Heart right ventricle (tissue), 16 donors: ENCODE measurements at regions not wholly inside any gene's neighbourhood (a gene's known extent, or its start where the extent isn't known, plus 50 kb on each side); places are given as distances from the start of the nearest gene placed in this dataset.
"Not testable (repeated sequence)": the region's sequence is repeated elsewhere in the genome, so short reads cannot be mapped to it uniquely, and the experiment has no call there.

Source experiments
- ATAC-seq, 8 donors: fragments of 200-7000 bp; cut with Tn5 transposase; one replicate each; pipeline ENCODE4 v1.9.1; 2020; ENCODE audit warnings: mild to moderate bottlenecking in 8 of 8, moderate library complexity in 8 of 8, moderate number of reproducible peaks in 1 of 8
- DNase-seq, 2 donors: peaks; one replicate each; pipeline ENCODE4 v3.0.0-alpha.2; 2020
- H3K27ac ChIP-seq, 10 donors: fragments of 200-600 bp; sonication (generic) in 2 of 10; one replicate each; pipeline versions ENCODE4 v1.5.0 to v1.8.0; 2020 to 2022; ENCODE audit warnings: mild to moderate bottlenecking in 3 of 10
- H3K27me3 ChIP-seq, 7 donors: fragments of 200-600 bp; one replicate each; pipeline ENCODE4 v1.8.0; 2021 to 2022; ENCODE audit warnings: mild to moderate bottlenecking in 2 of 7
- H3K36me3 ChIP-seq, 9 donors: fragments of 200-600 bp; sonication (generic) in 1 of 9; one replicate each; pipeline versions ENCODE4 v1.5.0 to v1.8.0; 2020 to 2022; ENCODE audit warnings: mild to moderate bottlenecking in 2 of 9
- H3K4me1 ChIP-seq, 9 donors: fragments of 200-600 bp; sonication (generic) in 1 of 9; one replicate each; pipeline versions ENCODE4 v1.5.0 to v1.8.0; 2020 to 2022; ENCODE audit warnings: mild to moderate bottlenecking in 4 of 9
- H3K4me3 ChIP-seq, 10 donors: fragments of 200-600 bp; sonication (generic) in 2 of 10; one replicate each; pipeline versions ENCODE4 v1.5.0 to v1.8.0; 2020 to 2022; ENCODE audit warnings: mild to moderate bottlenecking in 7 of 10, moderate library complexity in 2 of 10
- H3K9me3 ChIP-seq, 11 donors: fragments of 200-600 bp in 10 of 11; sonication (generic) in 2 of 11; one replicate each; pipeline versions ENCODE4 v1.5.0 to v1.8.0; 2013 to 2022; ENCODE audit warnings: mild to moderate bottlenecking in 2 of 11, control low read depth in 1 of 11, moderate library complexity in 1 of 11
- CTCF ChIP-seq, 9 donors: fragments of 200-600 bp; sonication (generic) in 2 of 9; IDR thresholded peaks; one replicate each; pipeline versions ENCODE4 v1.5.0 to v1.8.0; 2021 to 2022; ENCODE audit warnings: antibody characterized with exemption in 9 of 9, mild to moderate bottlenecking in 5 of 9, moderate library complexity in 1 of 9
- WGBS, 2 donors: extraction: QIAGEN DNeasy Blood & Tissue Kit; methylation state at CpG; one replicate each; pipeline ENCODE4 v1.1.7; 2013; ENCODE audit warnings: inconsistent platforms in 1 of 2; 5-methylcytosine and 5-hydroxymethylcytosine counted together
- intact Hi-C, 10 donors: fragments of 100-400 bp; cut with DNase I; formaldehyde crosslinking; loops; one replicate each; pipeline versions ENCODE4 v1.11.1 to v1.14.2; 2022
- donor health status: Arrhythmogenic right ventricular cardiomyopathy.
- donor health status: ischemic (EF 13 %, LVEDD 7.1; RV severe dilation, severe dysfunction).
- donor health status: healthy with polysubstance abuse.
- donor health status: DM: no; HTN: yes; CAD: no.
- donor health status: DM: no; HTN: no; CAD: no.
- donor health status: ischemic (EF 25% LVEDD 6.9; RV normal size, moderate dysfunction).
- donor health status: ischemic (EF 25% LVEDD 5.7; RV mildly dilated, moderate dysfunction).
- donor health status: healthy.
- donor health status: DM: yes; HTN: yes; CAD: no.
- donor health status: Ischemic cardiomyopathy.
- donor health status: ischemic (EF 35%, LVEDD 5.7; RV mildly dilated, moderate dysfunction).
- donor health status: nonischemic (EF 11% LVEDD 7.7; RV severe dilation, severe dysfunction).
- donor health status: DM: yes; HTN: yes; CAD: no.
- donor health status: PGD.
- donor health status: ischemic (EF 29% LVEDD 5.4; RV normal size, mild dysfunction).
- donor health status: nonischemic (EF 23%, LVEDD 6.1; RV moderate dilation, normal function).

DNA sequence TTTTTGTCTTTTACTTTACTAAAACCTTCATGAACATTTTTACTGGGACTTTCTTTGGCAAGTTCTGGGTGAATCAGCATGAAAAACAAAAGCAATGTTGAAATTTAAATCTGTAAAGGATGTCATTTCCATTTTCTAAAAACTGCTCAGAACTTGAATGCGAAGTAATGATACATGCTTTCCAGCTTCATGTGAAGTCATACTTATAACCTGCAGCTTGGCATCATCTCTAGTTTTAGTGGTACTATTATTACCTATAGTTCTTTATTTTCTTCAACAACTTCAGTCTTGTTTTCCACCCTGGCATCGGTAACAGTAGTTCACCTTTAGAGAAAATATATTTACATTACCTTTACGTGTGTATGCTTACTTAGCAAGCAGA lies 421.4 kb upstream of the DIPK2B start:
- Histone ChIP-seq H3K27ac (no peak overlapping the region), H3K36me3 (no peaks in the 10 kb centered on the region), H3K4me3 (no peak overlapping the region), H3K4me1 (no peaks in the 10 kb centered on the region), H3K9me3 (peaks cover 0 to 4% (median 0%) of the 10 kb centered on the region in 11 donors), H3K27me3 (peaks cover 0 to 29% (median 0%) of the 10 kb centered on the region in 7 donors)
- ATAC-seq (no peak), DNase-seq (no peak)
- TF ChIP-seq CTCF (IDR thresholded peaks at IDR 0.05): no peak
- 96 to 97% methylated on average over 3 of the region's 3 CpGs for WGBS, 2 donors
- intact Hi-C loops: no loop called here

DNA sequence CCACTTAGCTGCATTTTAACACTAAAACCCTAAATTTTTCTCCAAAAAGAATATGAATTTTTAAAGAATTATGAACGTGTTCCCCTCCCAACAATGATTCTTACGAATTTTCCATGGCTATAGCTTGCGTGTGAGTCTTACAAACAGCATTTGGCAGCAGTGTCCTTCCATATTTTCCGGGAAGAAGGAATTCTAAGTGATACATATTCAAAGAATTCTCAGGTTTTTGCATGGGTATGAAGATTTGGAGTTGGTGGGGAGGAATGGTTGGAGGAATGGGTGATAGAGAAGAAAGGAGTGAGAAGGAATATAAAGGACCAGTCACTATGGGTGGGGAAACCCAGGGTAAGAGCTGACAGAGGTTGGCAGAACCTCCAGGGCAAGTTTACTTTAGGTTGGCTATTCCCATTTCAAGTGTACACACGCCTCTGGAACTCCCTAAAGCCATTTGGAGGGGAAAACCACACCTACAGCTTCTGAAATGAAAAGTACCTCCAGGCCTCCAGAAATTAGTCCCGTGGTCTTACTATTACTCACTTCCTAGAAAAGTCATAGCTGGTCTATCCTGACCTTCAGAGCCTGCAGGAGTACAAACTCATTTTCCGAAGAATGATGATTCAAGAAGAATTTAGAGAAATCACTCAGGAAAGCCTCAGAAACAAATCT lies 420.8 kb upstream of the DIPK2B start:
- intact Hi-C loops: no loop called here
- 84 to 86% methylated on average over 7 of the region's 7 CpGs for WGBS, 2 donors
- peaks cover 0 to 29% (median 0%) of the 10 kb centered on the region in 7 donors for H3K27me3 ChIP-seq
- H3K9me3 ChIP-seq: peaks cover 0 to 4% (median 0%) of the 10 kb centered on the region in 11 donors
- no peak for TF ChIP-seq CTCF (IDR thresholded peaks at IDR 0.05)
- H3K27ac ChIP-seq: no peak overlapping the region
- no peak for DNase-seq
- H3K36me3 ChIP-seq: no peaks in the 10 kb centered on the region
- H3K4me3 ChIP-seq: no peak overlapping the region
- no peaks in the 10 kb centered on the region for H3K4me1 ChIP-seq
- no peak for ATAC-seq

DNA sequence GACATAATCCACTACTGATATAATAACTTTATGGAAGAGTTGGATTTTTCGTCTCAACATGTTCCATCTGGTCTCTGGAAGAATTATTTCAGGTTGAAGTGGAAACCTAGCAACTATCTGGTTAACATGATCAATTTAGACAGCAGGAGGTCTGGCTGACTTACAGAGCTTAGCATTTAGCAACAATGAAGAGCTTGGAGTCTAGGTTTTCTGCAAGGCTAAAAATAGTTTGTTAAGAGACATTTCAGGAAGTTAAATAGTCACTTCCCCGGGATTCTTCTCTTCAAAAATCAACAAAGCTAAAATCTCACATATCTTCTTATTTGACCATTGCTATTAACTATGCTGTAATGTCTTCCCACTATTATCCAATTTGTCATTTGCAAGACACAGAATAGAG lies 418.6 kb upstream of the DIPK2B start:
- WGBS, 2 donors: 23 to 29% methylated on average over 2 of the region's 2 CpGs
- ATAC-seq (no peak), DNase-seq (no peak)
- Histone ChIP-seq H3K4me3 (no peak overlapping the region), H3K27me3 (peaks cover 0 to 29% (median 0%) of the 10 kb centered on the region in 7 donors), H3K9me3 (peaks cover 0 to 12% (median 0%) of the 10 kb centered on the region in 11 donors), H3K4me1 (no peaks in the 10 kb centered on the region), H3K36me3 (no peaks in the 10 kb centered on the region), H3K27ac (no peak overlapping the region)
- no peak for TF ChIP-seq CTCF (IDR thresholded peaks at IDR 0.05)
- intact Hi-C loops: no loop called here

GRCh38 chrX:45615591-45615990 lies 414.9 kb upstream of the DIPK2B start:
- Histone ChIP-seq H3K9me3 (peaks cover 0 to 36% (median 0%) of the 10 kb centered on the region in 11 donors), H3K27me3 (peaks cover 0 to 19% (median 0%) of the 10 kb centered on the region in 7 donors)
- intact Hi-C loops, H3K4me1 ChIP-seq, H3K4me3 ChIP-seq, H3K36me3 ChIP-seq, H3K27ac ChIP-seq, ATAC-seq, DNase-seq: not testable (repeated sequence)
- 90 to 92% methylated on average over 8 of the region's 8 CpGs for WGBS, 2 donors

DNA sequence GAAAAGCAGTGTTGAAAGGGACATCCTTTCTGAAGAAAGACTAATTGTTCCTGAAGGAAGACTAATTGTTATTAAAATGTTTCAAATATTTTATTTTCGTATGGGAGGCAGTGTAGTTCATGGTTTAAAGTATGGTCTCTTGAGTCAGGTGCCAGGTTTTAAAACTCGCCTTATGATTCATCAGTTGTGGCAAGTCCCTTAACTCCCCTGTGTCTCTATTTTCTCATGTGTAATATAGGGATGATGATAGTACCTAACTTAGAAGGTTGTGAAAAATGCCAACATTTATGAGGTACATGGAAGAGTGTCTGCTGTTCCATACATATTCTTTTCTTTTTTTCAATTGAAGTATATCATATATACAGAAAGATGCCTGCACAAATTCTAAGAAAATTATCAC lies 414.2 kb upstream of the DIPK2B start:
- H3K4me1 ChIP-seq: no peaks in the 10 kb centered on the region
- H3K36me3 ChIP-seq: no peaks in the 10 kb centered on the region
- WGBS, 2 donors: 78 to 81% methylated on average over 2 of the region's 2 CpGs
- peaks cover 0 to 15% (median 0%) of the 10 kb centered on the region in 7 donors for H3K27me3 ChIP-seq
- TF ChIP-seq CTCF (IDR thresholded peaks at IDR 0.05): no peak
- peaks cover 0 to 42% (median 0%) of the 10 kb centered on the region in 11 donors for H3K9me3 ChIP-seq
- no peak overlapping the region for H3K4me3 ChIP-seq
- ATAC-seq (no peak), DNase-seq (no peak)
- intact Hi-C loops: no loop called here
- H3K27ac ChIP-seq: no peak overlapping the region
